PC-3 (cell line): ENCODE measurements at regions not wholly inside any gene's neighbourhood (a gene's known extent, or its start where the extent isn't known, plus 50 kb on each side); places are given as distances from the start of the nearest gene placed in this dataset.

Source experiments
- ATAC-seq: fragments of 200-7000 bp; cut with Tn5 transposase; 2 replicates; pipeline ENCODE4 v1.9.1; 2020; ENCODE audit warnings: mild to moderate bottlenecking, moderate library complexity
- BruUV-seq: library from RNA; stranded (reverse); fragments of 400-500 nt; replicated peaks from 2 replicates; lab custom pipeline; 2021; lab: Mats Ljungman, UMichigan
- CTCF ChIA-PET: fragments of 300-600 bp; sonication (Branson Sonifier 250); formaldehyde crosslinking; loops from one replicate; lab custom pipeline; 2022; ENCODE audit warnings: antibody characterized with exemption; lab: Charles Lee
- POLR2A ChIA-PET: fragments of 300-600 bp; sonication (Branson Sonifier 250); formaldehyde crosslinking; loops from one replicate; lab custom pipeline; 2022; ENCODE audit warnings: antibody characterized with exemption; ENCODE audit not compliant: unreplicated experiment; lab: Charles Lee
- DNase-seq: peaks from one replicate; pipeline ENCODE4 v3.0.0-alpha.2; 2015
- H2AFZ ChIP-seq: fragments of 300-600 bp; sonication (generic); 2 replicates; pipeline ENCODE4 v1.6.0; 2016; ENCODE audit warnings: antibody characterized with exemption, low read length
- H3F3A ChIP-seq: fragments of 300-600 bp; sonication (generic); one replicate; pipeline ENCODE4 v1.6.0; 2017; ENCODE audit warnings: antibody characterized with exemption, low read length, control low read depth, mild to moderate bottlenecking; ENCODE audit not compliant: unreplicated experiment
- H3K27ac ChIP-seq: fragments of 300-600 bp; sonication (generic); 2 replicates; pipeline ENCODE4 v1.5.1; 2016; ENCODE audit warnings: mild to moderate bottlenecking, low read length
- H3K27me3 ChIP-seq: fragments of 300-600 bp; sonication (generic); 2 replicates; pipeline ENCODE4 v1.6.1; 2016; ENCODE audit warnings: low read length, mixed read lengths
- H3K36me3 ChIP-seq: fragments of 300-600 bp; sonication (generic); 2 replicates; pipeline ENCODE4 v1.6.1; 2016; ENCODE audit warnings: low read depth, mixed run types, low read length, mixed read lengths
- H3K4me1 ChIP-seq: fragments of 300-600 bp; sonication (generic); 2 replicates; pipeline ENCODE4 v1.5.1; 2016; ENCODE audit warnings: low read length; ENCODE audit not compliant: insufficient read depth
- H3K4me2 ChIP-seq: fragments of 300-600 bp; sonication (generic); 2 replicates; pipeline ENCODE4 v1.6.0; 2016; ENCODE audit warnings: low read length
- H3K4me3 ChIP-seq: fragments of 300-600 bp; sonication (generic); 2 replicates; pipeline ENCODE4 v1.5.1; 2016; ENCODE audit warnings: mild to moderate bottlenecking, low read length, mixed read lengths
- H3K79me2 ChIP-seq: fragments of 300-600 bp; sonication (generic); 2 replicates; pipeline ENCODE4 v1.6.1; 2017; ENCODE audit warnings: low read length, mixed read lengths
- H3K9ac ChIP-seq: fragments of 300-600 bp; sonication (generic); 2 replicates; pipeline ENCODE4 v1.6.0; 2016; ENCODE audit warnings: mild to moderate bottlenecking, low read length
- H3K9me2 ChIP-seq: fragments of 300-600 bp; sonication (generic); replicated peaks from 2 replicates; pipeline ENCODE4 v1.6.1; 2016; ENCODE audit warnings: mixed run types, low read length, mixed read lengths
- H3K9me3 ChIP-seq: fragments of 300-600 bp; sonication (generic); 2 replicates; pipeline ENCODE4 v1.6.1; 2016; ENCODE audit warnings: low read length, mixed read lengths
- H4K20me1 ChIP-seq: fragments of 300-600 bp; sonication (generic); 2 replicates; pipeline ENCODE4 v1.6.1; 2016; ENCODE audit warnings: low read length, mixed read lengths
- CTCF ChIP-seq: fragments of 300-600 bp; sonication (generic); conservative IDR thresholded peaks from 2 replicates; pipeline ENCODE4 v1.5.1; 2017; ENCODE audit warnings: antibody characterized with exemption, low read depth, mild to moderate bottlenecking, low read length
- EZH2 ChIP-seq: fragments of 300-600 bp; sonication (generic); IDR thresholded peaks from one replicate; pipeline ENCODE4 v1.6.1; 2017; ENCODE audit warnings: antibody characterized with exemption, mild to moderate bottlenecking, low read length; ENCODE audit not compliant: unreplicated experiment
- EZH2phosphoT487 ChIP-seq: fragments of 300-600 bp; sonication (generic); IDR thresholded peaks from 2 replicates; pipeline ENCODE4 v1.6.1; 2018; ENCODE audit warnings: mild to moderate bottlenecking, antibody characterized with exemption, low read length, borderline replicate concordance
- intact Hi-C: fragments of 100-400 bp; cut with micrococcal nuclease; formaldehyde crosslinking; loops from 2 replicates; pipeline ENCODE4 v1.9.0; 2023

- Histone ChIP-seq H3K9me2 (no peaks in the 10 kb centered on the region), H3F3A (no peaks in the 10 kb centered on the region), H3K9me3 (peaks cover 9% of the 10 kb centered on the region; the same call in 1 of the 2 replicates), H2AFZ (no peak overlapping the region), H3K36me3 (no peaks in the 10 kb centered on the region), H3K4me2 (no peak overlapping the region), H3K9ac (no peak overlapping the region), H4K20me1 (no peaks in the 10 kb centered on the region), H3K4me3 (no peak overlapping the region), H3K79me2 (no peaks in the 10 kb centered on the region), H3K27ac (no peak overlapping the region), H3K27me3 (no peaks in the 10 kb centered on the region), H3K4me1 (no peaks in the 10 kb centered on the region)
- intact Hi-C loops = no loop called here
- ChIA-PET CTCF (no interaction called here), POLR2A (no interaction called here)
- ATAC-seq = no peak
- no peak for TF ChIP-seq EZH2phosphoT487
- no peak for TF ChIP-seq EZH2
- TF ChIP-seq CTCF = no peak
- BruUV-seq = no TSS peak
- no peak for DNase-seq
These were observed 113.1 kb upstream of the NEIL3 start for GRCh38 chr4:177196615-177197014.

- CTCF ChIA-PET = no interaction called here
- Histone ChIP-seq H3K27me3 (no peaks in the 10 kb centered on the region), H3F3A (no peaks in the 10 kb centered on the region), H3K36me3 (no peaks in the 10 kb centered on the region), H3K9me2 (no peaks in the 10 kb centered on the region), H3K4me3 (no peak overlapping the region), H2AFZ (no peak overlapping the region), H3K79me2 (no peaks in the 10 kb centered on the region), H3K9me3 (peaks cover 9% of the 10 kb centered on the region; the same call in 1 of the 2 replicates), H4K20me1 (no peaks in the 10 kb centered on the region), H3K4me1 (no peaks in the 10 kb centered on the region), H3K4me2 (no peak overlapping the region), H3K9ac (no peak overlapping the region), H3K27ac (no peak overlapping the region)
- intact Hi-C loops = no loop called here
- POLR2A ChIA-PET = no interaction called here
- no TSS peak for BruUV-seq
- TF ChIP-seq EZH2phosphoT487 = no peak
- DNase-seq = no peak
- no peak for ATAC-seq
These were observed 108.1 kb upstream of the NEIL3 start for GRCh38 chr4:177201614-177202013.

- Histone ChIP-seq H3K4me2 (no peak overlapping the region), H3K9me2 (no peaks in the 10 kb centered on the region), H2AFZ (no peak overlapping the region), H3K9ac (no peak overlapping the region), H4K20me1 (no peaks in the 10 kb centered on the region), H3K4me3 (no peak overlapping the region), H3F3A (no peaks in the 10 kb centered on the region), H3K4me1 (no peaks in the 10 kb centered on the region), H3K79me2 (no peaks in the 10 kb centered on the region), H3K27me3 (no peaks in the 10 kb centered on the region), H3K9me3 (0 out of 2 replicates have a peak, but pooled peaks cover 3% of the 10 kb centered on the region), H3K27ac (no peak overlapping the region), H3K36me3 (no peaks in the 10 kb centered on the region)
- intact Hi-C loops = no loop called here
- TF ChIP-seq EZH2 (no peak), EZH2phosphoT487 (no peak), CTCF (no peak)
- DNase-seq = no peak
- POLR2A ChIA-PET = no interaction called here
- ATAC-seq = no peak
- CTCF ChIA-PET = no interaction called here
- BruUV-seq = no TSS peak
These were observed 105.5 kb upstream of the NEIL3 start for GRCh38 chr4:177204126-177204525.
